ENCODE measurements at regions not wholly inside any gene's neighbourhood (a gene's known extent, or its start where the extent isn't known, plus 50 kb on each side); places are given as distances from the start of the nearest gene placed in this dataset.
"Not testable (repeated sequence)": the region's sequence is repeated elsewhere in the genome, so short reads cannot be mapped to it uniquely, and the experiment has no call there.

DNA sequence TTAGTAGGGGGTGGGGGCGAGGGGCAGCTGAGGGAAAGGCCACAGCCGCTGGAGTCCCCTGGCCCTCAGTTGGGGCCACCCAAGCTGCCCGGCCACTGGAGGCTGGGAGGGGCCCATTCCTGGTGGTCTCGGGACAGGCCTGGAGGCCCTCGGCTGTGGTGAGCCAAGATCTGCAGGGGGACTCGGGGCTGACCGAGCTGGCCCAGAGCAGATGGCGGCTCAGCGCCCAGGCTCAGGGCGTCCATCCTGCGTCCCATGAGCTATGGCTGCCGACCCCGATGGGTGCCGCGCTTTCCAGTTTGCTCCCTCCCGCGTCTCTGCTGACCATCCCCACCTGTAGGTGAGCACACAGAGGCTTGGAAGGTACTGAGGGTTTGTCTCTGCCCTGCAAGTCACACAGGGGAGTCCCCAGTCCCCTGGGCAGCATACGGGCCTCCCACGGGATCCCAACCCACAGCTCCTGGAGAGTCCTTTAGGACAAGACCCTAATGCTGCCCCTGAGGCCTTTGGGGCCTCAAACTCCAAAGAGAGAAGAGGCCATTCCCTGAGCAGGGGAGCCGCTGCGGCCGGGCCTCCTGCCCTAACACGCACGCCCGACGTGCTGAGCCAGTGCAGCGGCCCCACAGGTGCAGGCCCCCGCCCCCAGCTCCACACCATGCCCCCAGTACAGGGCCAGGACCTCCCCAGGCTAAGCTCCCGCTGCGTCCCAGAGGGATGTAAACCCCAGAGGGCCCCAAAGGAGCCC lies 107.2 kb downstream of the MICALL2 start:
- no peaks in the 10 kb centered on the region for H3K9me3 Mint-ChIP-seq
- H3K4me1 Mint-ChIP-seq, result no peaks in the 10 kb centered on the region
- H3K4me3 Mint-ChIP-seq, result no peak overlapping the region
- no peaks in the 10 kb centered on the region for H3K36me3 Mint-ChIP-seq (ENCODE audit: low read depth)
- H3K27me3 Mint-ChIP-seq (ENCODE audit: low read depth), result peaks cover 52% of the 10 kb centered on the region
- TF ChIP-seq, protein P1, sequence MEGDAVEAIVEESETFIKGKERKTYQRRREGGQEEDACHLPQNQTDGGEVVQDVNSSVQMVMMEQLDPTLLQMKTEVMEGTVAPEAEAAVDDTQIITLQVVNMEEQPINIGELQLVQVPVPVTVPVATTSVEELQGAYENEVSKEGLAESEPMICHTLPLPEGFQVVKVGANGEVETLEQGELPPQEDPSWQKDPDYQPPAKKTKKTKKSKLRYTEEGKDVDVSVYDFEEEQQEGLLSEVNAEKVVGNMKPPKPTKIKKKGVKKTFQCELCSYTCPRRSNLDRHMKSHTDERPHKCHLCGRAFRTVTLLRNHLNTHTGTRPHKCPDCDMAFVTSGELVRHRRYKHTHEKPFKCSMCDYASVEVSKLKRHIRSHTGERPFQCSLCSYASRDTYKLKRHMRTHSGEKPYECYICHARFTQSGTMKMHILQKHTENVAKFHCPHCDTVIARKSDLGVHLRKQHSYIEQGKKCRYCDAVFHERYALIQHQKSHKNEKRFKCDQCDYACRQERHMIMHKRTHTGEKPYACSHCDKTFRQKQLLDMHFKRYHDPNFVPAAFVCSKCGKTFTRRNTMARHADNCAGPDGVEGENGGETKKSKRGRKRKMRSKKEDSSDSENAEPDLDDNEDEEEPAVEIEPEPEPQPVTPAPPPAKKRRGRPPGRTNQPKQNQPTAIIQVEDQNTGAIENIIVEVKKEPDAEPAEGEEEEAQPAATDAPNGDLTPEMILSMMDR (IDR thresholded peaks at IDR 0.05; ENCODE audit: unreplicated experiment in 3 of 3), result no peak
- H3K27ac Mint-ChIP-seq, result no peak overlapping the region

DNA sequence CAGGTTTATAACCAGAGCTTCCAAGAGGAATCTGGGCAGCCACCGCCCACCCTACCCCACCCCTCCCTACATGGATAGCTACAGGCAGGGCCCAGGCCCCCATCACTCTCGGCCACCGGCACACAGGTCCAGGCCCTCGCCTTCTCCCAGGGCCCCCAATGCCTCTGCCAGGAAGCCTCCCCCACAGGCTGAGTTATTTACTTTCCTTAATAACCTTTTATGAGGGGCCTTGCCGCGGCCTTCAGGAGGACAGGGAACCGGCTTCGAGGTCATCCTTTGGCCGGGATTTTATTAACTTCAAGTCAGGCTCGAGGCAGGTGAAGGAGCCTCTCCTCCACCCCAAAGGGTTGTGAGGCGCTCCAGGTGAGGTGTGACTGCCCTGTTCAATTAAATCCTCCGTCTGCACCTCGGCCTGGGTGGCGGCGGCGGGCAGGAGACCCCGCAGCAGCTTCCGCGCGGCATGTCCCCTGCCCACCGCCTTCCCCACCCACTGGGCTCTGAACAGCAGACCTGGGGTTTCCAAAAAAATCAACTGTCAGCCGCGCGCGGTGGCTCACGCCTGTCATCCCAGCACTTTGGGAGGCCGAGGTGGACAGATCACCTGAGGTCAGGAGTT lies 106.5 kb downstream of the MICALL2 start:
- Mint-ChIP-seq H3K4me1 (no peaks in the 10 kb centered on the region), H3K4me3 (no peak overlapping the region), H3K9me3 (no peaks in the 10 kb centered on the region), H3K27ac (no peak overlapping the region), H3K27me3 (ENCODE audit: low read depth) (peaks cover 47% of the 10 kb centered on the region), H3K36me3 (ENCODE audit: low read depth) (no peaks in the 10 kb centered on the region)
- TF ChIP-seq, protein P1 (IDR thresholded peaks at IDR 0.05; ENCODE audit: unreplicated experiment in 3 of 3), result no peak

DNA sequence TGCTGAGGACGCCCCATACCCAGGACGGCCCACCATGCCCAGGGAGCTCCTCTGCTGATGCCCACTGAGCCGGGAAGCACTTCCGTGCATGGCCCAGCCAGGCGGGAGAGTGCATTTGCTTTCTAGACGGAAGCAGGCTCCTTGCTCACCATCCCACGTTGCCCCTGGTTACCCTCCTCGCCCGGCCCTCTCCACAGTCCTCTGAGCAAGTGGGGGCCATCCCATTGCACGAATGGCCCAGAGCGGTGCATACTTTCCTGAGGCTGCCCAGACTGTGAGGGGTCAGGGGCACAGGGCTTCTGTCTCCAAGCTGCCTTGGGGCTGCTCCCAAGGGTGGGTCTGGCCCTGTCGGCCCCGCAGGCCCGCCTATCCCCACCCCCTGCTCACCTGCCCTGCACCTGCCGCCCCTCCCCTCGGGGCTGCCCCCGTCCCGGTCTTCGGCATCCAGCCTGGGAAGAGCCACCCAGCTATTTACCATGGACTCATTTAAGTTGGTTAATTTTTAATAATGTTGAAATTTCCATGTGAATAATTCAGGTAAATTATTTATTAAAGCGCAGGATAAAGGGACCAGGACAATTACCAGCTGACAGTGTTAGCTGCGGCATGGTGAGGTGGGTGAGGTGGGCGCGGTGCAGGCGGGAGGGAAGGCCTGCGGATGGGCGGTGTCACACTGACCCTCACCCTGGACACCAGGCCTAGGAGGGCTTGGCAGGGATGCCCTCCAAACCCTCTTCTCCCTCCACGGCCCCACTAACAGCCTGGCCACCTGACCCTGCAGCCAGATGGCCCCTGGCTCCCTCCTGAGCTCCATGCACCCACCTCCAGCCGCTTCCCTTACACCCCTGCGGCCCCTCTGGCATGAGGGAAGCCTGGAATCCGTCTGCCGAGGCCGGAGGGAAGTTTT lies 104.4 kb downstream of the MICALL2 start:
- H3K27me3 Mint-ChIP-seq (ENCODE audit: low read depth), result peaks cover 44% of the 10 kb centered on the region
- no peaks in the 10 kb centered on the region for H3K9me3 Mint-ChIP-seq
- no peaks in the 10 kb centered on the region for H3K36me3 Mint-ChIP-seq (ENCODE audit: low read depth)
- H3K27ac Mint-ChIP-seq, result peak overlapping the region; percentile 40 to 74 (median 67)
- no peaks in the 10 kb centered on the region for H3K4me1 Mint-ChIP-seq
- no peak overlapping the region for H3K4me3 Mint-ChIP-seq
- TF ChIP-seq, protein P1 (IDR thresholded peaks at IDR 0.05; ENCODE audit: unreplicated experiment in 3 of 3), result no peak

DNA sequence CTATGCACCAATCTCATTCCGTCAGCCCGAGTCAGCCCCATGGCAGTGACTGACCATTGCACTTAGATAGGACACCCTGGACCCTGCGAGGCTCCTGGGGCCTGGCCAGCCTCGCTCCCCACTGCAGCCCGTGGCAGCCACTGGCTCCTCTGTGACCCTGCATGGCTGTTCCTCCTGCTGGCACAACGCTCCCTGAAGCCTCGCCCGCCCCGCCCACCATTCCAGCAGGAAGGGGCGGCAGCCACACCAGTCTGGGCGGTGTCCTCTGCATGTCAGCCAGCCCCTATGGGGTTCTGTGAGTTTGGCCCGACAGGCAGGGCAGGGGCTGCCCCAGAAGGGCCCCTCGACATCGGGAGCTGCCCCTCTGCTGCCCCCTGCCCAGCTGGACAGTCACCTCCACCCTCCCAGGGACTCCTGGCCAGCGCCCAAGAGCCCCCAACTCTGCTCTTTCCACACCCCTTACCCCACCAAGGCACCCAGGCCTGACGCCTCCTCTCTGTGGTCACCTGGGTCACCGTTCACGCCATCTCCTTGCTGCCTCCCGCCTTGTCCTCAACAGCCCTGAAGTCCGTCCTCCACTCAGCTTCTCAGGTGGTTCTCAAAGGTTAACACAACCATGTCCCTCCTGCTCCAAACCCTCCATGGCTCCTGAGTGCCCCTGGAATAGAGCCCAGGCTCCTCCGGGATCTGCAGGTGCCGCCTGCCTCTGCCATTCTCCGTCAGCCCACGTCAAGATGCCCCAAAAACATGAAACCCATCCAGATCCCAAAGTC lies 103.5 kb downstream of the MICALL2 start:
- Mint-ChIP-seq H3K4me1 (no peaks in the 10 kb centered on the region), H3K4me3 (peak overlapping the region in 2 of 3 experiments; percentile 9 to 31), H3K9me3 (no peaks in the 10 kb centered on the region), H3K27ac (peak overlapping the region; percentile 40 to 74 (median 42)), H3K36me3 (ENCODE audit: low read depth) (no peaks in the 10 kb centered on the region), H3K27me3 (ENCODE audit: low read depth) (peaks cover 42% of the 10 kb centered on the region)
- TF ChIP-seq, protein P1 (IDR thresholded peaks at IDR 0.05; ENCODE audit: unreplicated experiment in 3 of 3), result no peak

DNA sequence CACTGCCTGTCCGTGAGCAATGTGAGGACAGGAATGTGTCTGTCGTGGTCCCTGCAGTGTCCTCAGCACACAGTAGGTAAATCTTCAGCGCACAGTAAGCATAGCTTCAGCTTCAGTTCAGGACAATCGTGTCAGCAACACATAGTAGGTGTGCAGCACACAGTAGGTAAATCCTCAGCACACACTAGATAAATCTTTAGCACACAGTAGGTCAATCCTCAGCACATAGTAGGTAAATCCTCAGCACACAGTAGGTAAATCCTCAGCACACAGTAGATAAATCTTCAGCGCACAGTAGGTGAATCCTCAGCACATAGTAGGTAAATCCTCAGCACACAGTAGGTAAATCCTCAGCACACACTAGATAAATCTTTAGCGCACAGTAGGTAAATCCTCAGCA lies 102.4 kb downstream of the MICALL2 start:
- H3K36me3 Mint-ChIP-seq (ENCODE audit: low read depth); H3K4me1 Mint-ChIP-seq; H3K9me3 Mint-ChIP-seq; H3K27ac Mint-ChIP-seq; H3K4me3 Mint-ChIP-seq: not testable (repeated sequence)
- peaks cover 33% of the 10 kb centered on the region for H3K27me3 Mint-ChIP-seq (ENCODE audit: low read depth)

DNA sequence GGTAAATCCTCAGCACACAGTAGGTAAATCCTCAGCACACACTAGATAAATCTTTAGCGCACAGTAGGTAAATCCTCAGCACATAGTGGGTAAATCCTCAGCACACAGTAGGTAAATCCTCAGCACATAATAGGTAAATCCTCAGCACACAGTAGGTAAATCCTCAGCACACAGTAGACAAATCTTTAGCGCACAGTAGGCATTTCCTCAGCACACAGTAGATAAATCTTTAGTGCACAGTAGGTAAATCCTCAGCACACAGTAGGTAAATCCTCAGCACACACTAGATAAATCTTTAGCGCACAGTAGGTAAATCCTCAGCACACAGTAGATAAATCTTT lies 102.0 kb downstream of the MICALL2 start:
- H3K36me3 Mint-ChIP-seq (ENCODE audit: low read depth); H3K4me3 Mint-ChIP-seq; H3K4me1 Mint-ChIP-seq; H3K9me3 Mint-ChIP-seq; H3K27ac Mint-ChIP-seq: not testable (repeated sequence)
- H3K27me3 Mint-ChIP-seq (ENCODE audit: low read depth), result peaks cover 33% of the 10 kb centered on the region
